Spleen (tissue), 7 donors: ENCODE measurements at regions not wholly inside any gene's neighbourhood (a gene's known extent, or its start where the extent isn't known, plus 50 kb on each side); places are given as distances from the start of the nearest gene placed in this dataset.

Source experiments
- CTCF ChIP-seq, 11 experiments: fragments of 200-600 bp in 7 of 11; fragments of 450-650 bp in 4 of 11; sonication (generic) in 4 of 11; IDR thresholded peaks in 8 of 11; conservative IDR thresholded peaks in 3 of 11; 1 replicate in 7 of 11; 2 replicates in 4 of 11; pipeline versions ENCODE4 v1.4.0 to v1.8.0; 2016 to 2021; ENCODE audit warnings: antibody characterized with exemption in 11 of 11, inconsistent platforms in 4 of 11, mild to moderate bottlenecking in 1 of 11
- POLR2A ChIP-seq, 3 donors: fragments of 450-650 bp; IDR thresholded peaks; one replicate each; pipeline ENCODE4 v1.5.1; 2017; ENCODE audit warnings: antibody characterized with exemption in 3 of 3, mild to moderate bottlenecking in 1 of 3
- POLR2AphosphoS5 ChIP-seq, 3 donors: sonication (generic); formaldehyde crosslinking; IDR thresholded peaks; one replicate each; pipeline ENCODE4 v1.5.1; 2017; ENCODE audit warnings: antibody characterized with exemption in 3 of 3
- donor health status: DM: no; HTN: no; CAD: no; lungs with moderate emphysema.
- donor health status: DM: no; HTN: no; CAD: no.
- donor health status: DM: no; HTN: no; CAD: no.

- no peak for TF ChIP-seq CTCF (IDR thresholded peaks at IDR 0.05 in 8 of 11, conservative IDR thresholded peaks at IDR 0.05 in 3 of 11)
- TF ChIP-seq POLR2A (IDR thresholded peaks at IDR 0.05), result no peak
- TF ChIP-seq POLR2AphosphoS5 (IDR thresholded peaks at IDR 0.05), result no peak
Observed at GRCh38 chr7:3246127-3246526, 54.9 kb upstream of the SDK1 start.
